Stimulated activated CD8-positive, alpha-beta memory T cell treated with anti-CD3 and anti-CD28 coated beads, Interleukin-2, amount 100 ng/mL, for 48 hours (primary cell): ENCODE measurements at regions not wholly inside any gene's neighbourhood (a gene's known extent, or its start where the extent isn't known, plus 50 kb on each side); places are given as distances from the start of the nearest gene placed in this dataset.
"Not testable (repeated sequence)": the region's sequence is repeated elsewhere in the genome, so short reads cannot be mapped to it uniquely, and the experiment has no call there.

ENCODE experiments used
- DNase-seq, 2 donors: peaks; one replicate each; pipeline ENCODE4 v3.0.0-alpha.2; 2020; ENCODE audit warnings: low read depth in 2 of 2

DNA sequence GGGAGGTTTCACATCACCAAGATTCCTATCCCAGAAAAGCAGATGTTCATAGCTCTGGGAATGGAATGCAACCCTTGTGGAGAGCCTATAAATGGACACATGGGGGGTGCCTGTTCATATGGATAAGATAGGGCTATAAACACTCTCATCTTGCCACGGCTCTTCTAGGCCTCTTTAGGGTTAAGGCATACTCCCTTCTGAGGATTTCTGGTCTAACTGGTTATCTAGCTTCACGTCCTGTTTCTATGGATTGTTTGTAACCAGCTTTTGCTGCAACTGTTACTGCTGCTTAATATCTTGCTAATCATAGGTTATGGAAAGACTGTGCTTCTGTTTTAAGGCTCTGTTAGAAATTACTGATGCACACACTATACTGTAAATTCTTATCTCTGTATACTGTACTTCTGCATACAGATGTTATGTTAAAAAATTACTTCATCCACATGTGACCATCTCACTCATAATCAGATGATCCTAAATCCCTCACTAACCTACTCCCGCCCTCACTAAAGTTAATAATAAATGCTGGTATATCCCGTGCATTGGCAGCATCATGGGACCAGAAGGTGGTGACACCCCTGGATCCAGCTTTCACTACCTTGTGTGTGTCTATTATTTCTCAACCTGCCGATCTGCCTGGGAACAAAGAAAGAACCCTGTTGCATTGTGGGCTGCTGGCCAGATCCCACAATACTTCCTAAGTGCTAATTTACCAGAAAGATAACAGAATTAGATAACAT is 68.7 kb downstream of the PRKAB2 start:
- not testable (repeated sequence) for DNase-seq

DNA sequence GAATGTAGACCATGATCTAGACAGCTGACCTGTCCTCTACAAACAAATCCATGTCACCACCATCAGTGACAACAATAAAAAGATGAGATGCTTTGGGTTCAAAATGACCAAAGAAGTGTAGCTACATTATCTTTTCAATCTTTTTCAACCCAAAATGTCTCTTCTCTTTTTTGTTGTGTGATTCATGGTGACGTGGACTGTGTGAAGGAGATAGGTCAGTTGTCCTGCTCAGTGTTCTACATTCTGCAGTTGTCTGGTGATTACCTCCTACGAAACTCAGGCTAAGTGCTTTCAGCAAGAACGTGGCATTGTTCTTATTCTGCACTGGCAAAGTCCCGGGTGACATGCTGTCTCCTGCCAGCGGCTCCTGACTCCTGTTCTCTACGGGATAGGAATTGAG is 73.1 kb downstream of the PRKAB2 start:
- no peak for DNase-seq

DNA sequence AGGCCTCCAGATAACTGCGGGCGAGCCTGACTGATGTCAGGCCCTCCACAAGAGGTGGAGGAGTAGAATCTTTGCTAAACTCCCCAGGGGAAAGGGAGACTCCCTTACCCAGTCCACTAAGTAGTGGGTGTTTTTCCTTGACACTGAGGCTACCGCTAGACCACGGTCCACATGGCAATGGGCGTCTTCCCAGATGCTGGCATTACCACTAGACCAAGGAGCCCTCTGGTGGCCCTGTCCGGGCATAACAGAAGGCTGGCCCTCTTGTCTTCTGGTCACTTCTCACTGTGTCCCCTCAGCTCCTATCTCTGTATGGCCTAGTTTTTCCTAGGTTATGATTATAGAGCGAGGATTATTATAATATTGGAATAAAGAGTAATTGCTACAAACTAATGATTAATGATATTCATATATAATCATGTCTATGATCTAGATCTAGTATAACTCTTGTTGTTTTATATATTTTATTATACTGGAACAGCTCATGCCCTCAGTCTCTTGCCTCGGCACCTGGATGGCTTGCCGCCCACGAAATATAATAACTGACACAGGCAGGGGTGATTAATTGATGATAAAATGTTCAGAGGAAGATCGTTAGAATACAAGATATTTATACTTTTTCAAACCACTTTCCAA is 73.8 kb downstream of the PRKAB2 start:
- DNase-seq = not testable (repeated sequence)

DNA sequence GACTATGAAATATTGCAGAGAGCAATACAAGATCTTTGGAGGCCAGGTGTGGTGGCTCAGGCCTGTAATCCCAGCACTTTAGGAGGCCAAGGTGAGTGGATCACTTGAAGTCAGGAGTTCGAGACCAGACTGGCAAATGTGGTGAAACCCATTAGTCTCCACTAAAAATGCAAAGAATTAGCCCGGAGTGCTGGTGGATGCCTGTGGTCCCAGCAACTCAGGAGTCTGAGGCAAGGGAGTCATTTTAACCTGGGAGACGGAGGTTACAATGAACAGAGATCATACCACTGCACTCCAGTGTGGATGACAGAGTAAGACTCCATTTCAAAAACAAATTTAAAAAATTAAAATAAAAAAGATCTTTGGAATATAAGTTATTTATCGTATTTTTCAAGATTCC is 76.6 kb downstream of the PRKAB2 start:
- DNase-seq = no peak

DNA sequence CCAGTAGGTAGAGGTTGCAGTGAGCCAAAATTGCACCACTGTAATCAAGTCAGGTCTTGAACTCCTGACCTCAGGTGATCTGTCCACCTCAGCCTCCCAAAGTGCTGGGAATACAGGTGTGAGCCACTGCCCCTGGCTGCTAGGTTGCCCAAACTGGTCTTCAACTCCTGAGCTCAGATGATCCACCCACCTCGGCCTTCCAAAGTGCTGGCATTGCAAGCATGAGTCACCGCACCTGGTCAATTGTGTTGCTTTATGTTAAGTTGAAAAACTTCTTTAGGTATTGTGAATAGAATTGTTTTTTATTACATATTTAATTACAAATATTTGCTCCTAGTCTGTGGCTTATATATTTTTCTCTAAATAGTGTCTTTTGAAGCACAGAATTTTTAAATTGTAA is 80.5 kb downstream of the PRKAB2 start:
- DNase-seq = no peak

DNA sequence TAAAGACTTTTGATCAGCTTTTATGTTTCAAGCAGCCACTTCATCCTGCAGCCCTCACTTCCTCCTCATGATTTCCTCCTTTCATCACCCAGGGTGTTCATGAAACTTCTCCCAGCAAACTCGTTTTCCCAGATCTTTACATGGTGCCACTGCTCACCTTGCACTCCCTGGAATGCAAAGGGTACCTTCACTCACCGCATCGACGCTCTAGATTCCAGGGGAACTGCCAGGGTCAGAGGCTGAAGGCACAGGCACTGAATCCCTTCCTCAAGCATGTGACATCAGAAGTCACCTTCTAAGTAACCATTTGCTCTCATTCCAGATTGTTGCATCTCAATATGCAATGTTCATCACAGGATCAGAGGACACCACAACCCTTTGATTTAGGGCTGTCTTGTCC is 82.8 kb downstream of the PRKAB2 start:
- no peak for DNase-seq

DNA sequence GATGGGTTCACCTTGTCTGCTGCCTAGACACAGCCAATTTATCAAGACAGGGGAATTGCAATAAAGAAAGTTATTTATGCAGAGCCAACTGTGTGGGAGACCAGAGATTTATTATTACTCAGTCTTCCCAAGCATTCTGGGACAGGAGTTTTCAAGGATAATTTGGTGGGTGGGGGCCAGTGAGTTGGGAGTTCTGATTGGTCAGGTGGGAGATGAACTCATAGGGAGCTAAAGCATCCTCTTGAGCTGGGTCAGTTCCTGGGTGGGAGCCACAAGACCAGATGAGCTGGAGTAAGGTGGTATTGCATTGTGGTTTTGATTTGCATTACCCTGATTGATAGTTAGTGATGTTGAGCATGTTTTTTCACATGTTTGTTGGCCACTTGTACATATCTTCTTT is 86.1 kb downstream of the PRKAB2 start:
- no peak for DNase-seq

DNA sequence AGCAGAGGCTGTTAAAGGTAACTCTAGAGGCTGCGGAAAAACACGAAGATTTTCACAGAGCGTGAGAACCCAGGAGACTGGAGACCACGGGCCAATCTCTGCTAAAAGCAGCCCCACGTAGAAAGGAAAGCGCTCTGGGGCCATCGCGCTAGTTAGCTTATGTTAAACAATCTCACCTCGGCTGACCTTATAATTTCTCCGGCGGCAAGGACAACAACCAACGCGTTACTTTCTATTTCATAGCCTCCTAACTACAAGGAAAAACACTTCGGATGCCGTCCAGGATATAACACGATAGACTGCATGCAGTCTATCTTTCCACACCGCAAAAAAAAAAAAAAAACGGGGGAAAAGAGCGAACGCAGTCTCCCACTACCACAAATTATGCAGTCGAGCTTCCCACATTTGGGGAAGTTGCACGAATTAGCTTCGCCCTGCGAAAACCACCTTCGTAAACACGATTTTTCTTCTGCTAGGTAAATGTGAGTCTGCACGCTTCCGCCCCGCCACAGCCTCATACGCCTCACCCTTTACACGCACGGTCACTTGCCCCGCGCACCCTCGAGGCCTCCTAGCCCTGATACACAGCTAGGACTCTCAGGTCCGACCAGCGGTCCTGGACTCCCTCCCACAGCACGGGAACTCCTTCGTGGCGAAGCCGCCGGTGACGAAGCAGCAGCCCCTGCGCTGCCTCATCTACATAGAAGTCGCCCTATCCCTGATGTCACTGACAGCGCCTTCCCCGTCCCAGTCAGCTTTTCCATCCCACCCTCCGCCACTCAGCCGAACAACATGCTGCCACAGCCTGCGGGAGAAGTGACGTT is 87.8 kb downstream of the PRKAB2 start:
- peak; percentile 66 to 74 for DNase-seq

DNA sequence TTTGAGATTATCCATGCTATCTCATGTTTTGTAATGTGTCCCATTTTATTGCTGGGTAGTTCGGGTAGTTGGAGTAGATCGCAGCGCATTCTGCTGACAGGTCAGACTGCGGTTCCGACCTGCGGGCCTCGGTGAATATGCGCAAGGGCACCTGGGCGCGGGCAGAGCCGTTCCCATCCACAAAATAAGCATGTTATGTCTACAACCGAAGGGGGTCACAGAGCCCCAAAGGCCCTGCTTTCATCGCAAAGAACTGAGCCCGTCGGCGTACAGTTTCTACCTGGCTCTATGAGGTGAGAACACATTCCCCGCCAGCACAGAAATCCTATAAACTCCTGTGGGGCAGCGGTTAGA is 88.4 kb downstream of the PRKAB2 start:
- DNase-seq = no peak

DNA sequence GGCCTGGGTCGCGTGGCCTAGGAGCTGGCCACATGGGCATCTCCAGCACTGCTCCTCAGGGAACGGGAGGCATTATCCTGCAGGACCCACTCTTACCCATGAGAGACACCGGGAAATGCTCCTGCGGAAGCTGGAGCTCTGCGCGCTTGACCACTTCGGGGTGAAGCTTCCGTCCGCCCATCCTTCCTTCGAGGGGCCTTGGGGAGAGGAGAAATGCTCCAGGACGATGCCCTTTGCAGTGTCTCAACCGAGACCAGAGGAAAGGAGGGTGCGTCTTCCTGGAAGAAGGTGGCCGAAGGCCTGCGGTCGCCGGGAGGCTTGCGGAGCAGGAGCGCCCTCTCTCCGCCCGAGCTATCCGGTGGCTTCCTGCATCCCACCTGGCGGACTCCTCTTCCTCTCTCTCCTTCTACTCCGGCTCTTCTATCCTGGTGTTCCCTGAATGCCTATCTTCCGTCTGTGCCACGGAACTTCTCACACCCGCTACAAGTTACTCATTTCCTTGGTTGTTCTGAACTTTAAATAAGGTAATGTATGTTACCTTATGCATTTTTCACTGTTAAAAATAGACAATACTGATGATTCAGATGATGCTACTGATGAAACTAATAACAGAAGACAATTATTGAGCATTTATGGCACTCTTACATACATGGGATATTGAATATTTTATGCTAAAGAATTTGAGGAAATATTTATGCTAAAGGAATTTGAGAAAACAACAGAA is 91.4 kb downstream of the PRKAB2 start:
- no peak for DNase-seq

DNA sequence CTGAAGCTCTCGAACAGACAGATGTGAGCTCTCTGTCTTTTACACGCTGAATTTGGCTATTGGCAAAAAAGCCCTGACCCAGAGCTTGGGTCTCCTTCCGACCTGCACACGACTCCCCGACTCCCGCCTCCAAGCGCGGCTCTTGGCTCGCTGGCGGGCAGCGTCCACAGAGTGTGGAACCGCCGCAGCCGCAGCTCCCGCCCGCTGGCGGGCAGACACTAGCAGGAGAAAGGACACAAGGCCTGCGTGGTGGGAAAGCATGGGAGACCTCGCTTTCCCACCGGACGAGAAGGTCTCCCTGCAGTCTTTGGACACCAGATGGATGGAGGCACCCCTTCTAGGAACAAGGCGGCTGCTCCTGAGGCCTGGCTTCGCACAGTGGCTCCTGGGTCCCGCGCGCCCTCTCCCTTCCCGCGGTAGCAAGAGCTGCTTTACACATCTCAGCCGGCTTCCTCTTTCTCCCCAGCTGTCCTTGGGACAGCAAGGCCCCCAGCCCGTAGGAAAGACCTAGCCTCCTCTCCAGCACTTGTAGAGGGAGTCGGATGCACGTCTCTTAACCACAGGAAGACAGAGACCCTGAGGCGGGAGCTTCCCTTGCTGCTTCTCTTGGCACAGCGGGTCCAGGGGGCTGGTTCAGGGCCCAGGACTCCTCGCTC is 92.1 kb downstream of the PRKAB2 start:
- DNase-seq = no peak

DNA sequence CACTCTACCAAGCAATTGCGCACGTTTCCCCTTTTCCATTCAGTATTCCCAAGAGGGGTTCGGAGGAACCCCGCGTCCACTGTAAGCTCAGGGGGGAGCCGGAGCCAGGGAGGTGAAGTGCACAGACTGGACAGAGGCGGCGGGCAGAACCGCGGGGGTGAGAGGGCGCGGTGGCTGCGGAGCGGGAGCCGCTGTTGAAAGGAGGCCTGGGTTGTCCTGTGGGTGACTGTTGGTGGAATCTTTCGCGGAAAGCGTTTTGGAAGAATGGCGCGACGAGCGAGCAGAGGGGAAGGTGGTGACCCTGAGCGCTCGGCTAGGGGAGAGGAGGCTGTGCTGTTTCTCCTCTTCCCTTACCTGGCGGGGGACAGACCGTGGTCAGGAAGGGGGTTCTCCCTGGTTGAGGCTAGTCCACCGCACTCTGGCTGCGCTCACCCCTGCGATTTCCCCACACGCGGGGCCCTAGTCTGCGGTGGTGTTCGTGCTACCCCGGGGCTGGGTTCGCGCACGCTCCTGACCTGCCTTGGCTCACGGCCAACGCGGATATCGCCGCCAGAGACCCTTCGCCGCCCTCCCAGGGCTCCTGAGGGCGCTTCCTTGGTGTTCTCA is 92.8 kb downstream of the PRKAB2 start:
- no peak for DNase-seq

DNA sequence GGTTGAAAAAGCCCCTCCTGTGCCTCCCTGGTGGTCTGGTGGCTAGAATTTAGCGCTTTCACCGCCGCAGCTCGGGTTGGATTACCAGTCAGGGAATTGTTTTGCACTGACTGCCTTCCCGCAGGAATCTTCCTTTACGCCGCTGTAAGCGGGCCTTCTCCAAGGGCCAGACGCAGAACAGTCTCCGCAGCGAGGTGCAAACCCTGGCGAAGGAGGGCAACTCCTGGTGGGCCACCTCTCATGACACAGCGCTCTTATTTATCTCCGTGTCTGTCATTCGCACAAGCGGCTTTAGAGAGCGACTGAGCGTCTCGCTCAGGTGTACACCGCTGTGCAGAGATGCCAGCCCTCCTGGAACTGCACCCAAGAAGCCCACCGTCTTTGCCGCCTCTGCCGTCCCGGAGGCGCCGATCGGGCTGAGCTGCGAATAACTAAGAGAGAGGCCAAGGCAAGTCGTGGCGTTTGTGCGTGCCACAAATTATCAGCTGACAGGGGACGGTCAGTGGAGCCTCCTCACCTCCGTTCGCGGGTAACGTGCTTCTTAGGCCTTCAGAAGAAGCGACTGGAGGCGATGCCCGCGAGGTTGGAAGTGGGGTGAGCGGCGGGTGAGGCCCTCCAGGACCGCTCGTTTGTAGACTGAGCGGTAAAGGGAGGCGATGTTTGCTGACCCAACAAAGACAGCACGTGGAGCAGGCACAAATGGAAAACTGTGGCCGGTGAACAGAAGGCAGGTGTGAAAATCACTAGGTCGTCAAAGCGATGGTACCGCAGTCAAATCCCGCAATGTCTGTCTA is 93.5 kb downstream of the PRKAB2 start:
- no peak for DNase-seq

DNA sequence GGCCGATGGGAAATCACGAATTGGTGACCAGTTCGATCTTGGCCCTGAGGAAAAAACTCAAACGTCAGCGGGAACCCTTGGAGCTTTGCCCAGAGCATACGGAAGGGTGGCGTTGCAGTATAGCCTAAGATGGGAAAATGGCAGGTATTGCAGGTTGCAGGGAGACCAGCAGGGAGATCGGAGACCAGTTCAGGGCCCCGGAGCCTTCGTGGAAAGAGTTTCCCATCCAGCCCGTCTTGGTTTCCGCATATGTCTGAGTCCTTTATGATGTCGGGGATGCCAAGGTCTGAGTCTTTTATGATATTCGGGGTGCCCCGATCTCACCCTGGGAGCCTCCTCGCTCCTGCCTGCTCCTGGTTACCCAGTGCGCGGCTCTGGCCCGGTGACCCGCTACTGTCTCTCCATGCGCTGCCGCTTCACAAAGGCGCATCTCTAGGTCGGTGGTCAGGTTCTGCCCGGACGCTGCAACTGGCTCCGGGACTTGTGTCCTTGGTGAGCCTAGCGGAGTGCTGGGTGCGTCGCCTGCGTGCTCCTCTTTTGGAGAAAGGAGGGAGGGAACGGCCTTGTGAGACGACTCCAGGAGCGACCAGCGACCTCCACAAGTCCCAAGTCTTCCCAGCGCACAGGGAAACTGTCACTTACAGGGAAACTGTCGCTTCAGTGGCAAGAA is 94.2 kb downstream of the PRKAB2 start:
- no peak for DNase-seq

DNA sequence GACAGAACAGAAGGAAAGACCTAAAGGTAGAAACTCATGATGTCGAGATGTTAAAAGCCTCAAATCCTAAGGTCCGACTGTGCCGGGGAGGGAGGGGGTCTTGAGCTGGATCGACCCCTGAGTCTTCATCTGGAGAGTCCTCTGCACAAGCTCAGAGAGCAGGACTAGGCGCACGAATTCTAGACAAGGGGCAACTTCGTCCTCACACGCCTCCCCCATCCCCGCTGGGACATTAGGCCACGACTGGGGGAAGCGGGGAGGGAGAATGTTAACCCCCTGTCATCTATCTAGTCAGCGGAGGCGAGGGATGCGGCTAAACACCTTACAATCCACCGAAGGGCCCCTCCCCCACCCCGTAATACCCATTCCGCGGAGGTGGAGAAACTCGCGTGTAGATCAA is 94.7 kb downstream of the PRKAB2 start:
- DNase-seq = no peak

DNA sequence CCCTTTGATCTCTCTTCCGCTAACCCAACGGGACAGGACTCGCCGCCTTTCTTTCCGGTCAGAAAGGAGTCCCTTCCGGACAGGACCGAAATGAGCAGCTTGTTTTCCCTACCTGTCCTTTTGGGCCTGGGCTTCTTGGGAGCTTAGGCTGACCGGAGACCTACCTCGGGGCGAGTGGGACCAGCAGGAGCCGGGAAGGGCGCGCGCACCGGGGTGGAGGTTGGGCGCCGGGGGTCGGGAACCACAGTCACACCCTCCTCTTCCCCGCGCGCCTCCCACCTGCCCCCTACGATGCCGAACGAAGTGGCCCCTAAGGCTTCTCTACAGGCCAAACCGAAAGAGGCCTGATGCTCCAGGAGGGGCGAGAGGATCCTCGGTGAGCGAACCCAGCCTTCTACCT is 95.2 kb downstream of the PRKAB2 start:
- no peak for DNase-seq

DNA sequence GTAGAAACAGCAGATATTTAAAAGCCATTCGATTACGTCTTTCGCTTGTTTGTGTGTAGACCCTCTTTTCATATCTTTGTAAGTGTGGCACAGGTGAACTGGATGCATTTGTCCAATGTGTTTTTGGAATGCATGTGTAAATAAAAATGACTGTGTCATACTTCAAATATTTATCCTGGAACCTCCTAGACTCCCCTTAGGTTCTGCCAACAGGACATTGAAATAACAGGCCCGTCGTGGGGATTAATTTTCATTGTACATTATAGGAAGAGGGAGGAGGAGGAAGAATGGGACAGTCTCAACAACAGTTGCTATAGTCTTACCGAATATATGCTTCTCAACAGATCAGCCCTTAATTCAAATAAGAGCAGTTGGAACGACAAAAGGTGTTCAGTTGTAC is 95.8 kb downstream of the PRKAB2 start:
- DNase-seq = no peak

DNA sequence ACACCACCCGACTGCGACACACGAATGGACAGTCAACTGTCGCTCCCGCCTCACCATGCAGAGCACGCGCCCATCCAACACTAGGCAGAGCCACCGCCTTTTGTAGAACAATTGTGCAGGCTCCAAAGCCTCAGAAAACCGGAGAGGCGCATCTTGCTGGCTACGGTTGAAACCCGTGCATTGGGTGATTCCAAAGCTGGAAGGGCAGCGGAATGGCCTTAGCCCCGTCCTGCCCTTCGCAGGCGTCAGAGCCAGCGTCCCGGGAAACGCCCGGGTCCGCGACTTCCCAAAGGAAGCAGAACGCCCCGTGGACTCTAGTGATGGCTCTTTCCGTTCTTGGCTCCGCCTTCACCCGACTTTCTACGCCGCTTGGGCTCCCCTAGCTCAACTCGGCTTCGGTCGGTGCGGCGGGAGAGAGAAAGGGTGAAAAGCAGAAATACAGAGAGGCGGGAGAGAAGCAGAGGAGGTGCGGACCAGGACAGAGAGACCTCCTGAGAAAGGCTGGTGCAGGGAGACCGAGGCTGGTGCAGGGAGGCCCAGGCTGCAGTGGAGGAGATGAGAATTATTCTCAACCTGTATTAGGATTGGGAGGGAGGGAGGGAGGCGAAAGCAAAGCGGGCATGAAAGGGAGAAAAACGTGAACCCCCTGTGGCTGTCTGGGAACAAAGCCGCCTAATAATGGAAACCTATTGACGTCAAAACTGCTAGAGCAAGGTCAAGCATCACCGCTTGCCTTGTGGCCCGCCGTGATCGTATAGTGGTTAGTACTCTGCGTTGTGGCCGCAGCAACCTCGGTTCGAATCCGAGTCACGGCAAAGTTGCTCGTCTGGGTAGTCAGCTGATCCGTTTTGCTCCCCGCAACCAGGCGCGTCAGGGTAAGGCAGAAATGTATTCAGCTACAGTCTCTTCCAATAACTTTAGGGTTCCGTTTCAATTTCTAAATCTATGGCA is 99.5 kb downstream of the PRKAB2 start:
- DNase-seq = no peak

DNA sequence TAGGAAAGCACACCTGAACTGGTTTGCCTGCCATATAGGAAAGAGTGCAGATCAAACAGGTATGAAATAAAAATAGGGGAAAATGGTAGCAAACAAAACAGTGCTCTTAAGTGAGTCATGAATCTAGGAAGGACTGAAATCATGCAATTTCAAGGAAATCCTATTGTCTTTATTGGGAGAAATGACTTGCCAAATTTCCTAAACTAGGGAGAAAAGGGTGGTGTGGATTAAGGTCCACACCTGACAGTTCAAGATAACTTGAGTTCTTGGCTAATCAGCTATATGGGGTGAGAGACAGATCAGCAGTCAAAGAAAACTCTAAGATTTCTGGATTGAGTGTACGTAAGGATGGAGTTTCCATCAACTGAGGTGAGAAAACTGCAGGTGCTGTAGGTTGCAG is 101.1 kb downstream of the PRKAB2 start:
- DNase-seq = no peak
